ENCODE measurements at regions not wholly inside any gene's neighbourhood (a gene's known extent, or its start where the extent isn't known, plus 50 kb on each side); places are given as distances from the start of the nearest gene placed in this dataset.

DNA sequence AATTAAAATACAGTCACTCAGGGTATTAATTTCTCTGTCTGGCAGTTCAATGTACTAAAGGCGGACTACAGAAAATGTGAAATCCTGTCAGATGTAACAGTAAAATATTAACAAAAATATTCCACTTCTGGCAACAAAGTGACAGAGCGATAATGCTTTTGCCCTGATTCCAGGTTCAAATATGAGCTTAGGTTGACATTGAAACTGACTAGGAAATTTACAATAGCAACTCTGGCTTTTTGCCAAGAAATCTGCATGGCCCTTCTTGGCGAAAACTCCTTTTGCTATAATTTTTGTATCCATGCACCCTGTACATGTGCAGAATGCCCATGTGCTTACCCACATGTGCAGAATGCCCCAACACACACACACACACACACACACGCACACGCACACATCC lies 552.2 kb downstream of the MDFIC start:
- no peak overlapping the region for H3K27ac ChIP-seq (ENCODE audit: low read depth, low read length)
- no peaks in the 10 kb centered on the region for H3K27me3 ChIP-seq (ENCODE audit: control insufficient read depth, insufficient read depth, low read length)
- no peak overlapping the region for H3K4me3 ChIP-seq (ENCODE audit: low read length)
- no peak overlapping the region for H3K9ac ChIP-seq (ENCODE audit: low read length)
- no peaks in the 10 kb centered on the region for H3K4me1 ChIP-seq (ENCODE audit: control insufficient read depth, insufficient read depth, low read length)
- no peaks in the 10 kb centered on the region for H3K36me3 ChIP-seq (ENCODE audit: control insufficient read depth, insufficient read depth, low read length)

DNA sequence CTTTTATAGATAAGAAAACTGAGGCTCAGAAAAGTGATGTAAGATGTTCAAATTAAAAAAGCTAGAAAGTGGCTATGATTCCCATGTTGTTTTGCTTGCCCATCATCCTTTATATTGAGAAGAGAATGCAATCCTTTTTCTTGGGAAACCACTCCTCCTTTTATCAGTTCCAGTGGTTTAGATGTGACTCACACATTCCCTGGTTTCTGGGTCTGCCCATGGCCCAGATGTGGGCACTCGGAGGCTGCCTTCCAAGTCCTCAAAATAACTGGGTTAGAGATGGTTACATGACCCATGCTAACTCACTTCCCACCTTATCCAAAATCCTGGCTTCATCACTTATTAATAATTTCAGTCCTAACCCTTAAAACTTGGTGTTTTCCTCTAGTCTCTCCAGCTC lies 550.0 kb downstream of the MDFIC start:
- Histone ChIP-seq H3K4me3 (ENCODE audit: low read length) (no peak overlapping the region), H3K36me3 (ENCODE audit: control insufficient read depth, insufficient read depth, low read length) (no peaks in the 10 kb centered on the region), H3K27ac (ENCODE audit: low read depth, low read length) (no peak overlapping the region), H3K4me1 (ENCODE audit: control insufficient read depth, insufficient read depth, low read length) (no peaks in the 10 kb centered on the region), H3K27me3 (ENCODE audit: control insufficient read depth, insufficient read depth, low read length) (no peaks in the 10 kb centered on the region), H3K9ac (ENCODE audit: low read length) (no peak overlapping the region)

DNA sequence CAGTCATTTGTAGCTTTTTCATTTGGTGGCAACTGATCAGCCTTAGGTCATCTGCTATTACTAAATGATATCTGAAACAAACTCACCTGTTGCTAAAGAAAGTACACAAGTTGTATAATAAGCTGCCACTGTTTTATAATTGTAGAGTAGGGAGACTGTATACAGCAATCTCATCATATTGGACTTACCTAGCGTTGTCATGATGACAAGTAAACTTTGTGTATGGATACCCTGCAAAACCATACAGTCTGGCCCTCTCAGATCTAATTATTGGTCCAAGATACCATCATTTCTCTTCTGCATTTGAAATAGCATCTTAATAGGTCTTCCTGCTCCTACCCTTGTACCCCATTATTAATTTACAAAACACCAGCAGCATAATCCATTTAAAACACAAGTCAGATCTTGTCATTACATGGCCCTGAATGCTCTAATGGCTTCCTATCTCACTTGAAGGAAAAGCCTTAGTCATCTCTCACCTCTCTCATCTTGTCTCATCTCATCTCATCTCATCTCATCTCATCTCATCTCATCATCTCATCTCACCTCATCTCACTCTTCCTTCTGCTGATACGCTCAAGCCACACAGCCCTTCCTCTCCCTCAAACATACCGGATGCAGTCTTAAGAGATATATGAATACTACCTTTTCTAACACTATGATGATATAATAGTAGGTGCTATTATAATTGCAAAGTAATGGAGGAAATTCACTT lies 540.6 kb downstream of the MDFIC start:
- no peak overlapping the region for H3K27ac ChIP-seq (ENCODE audit: low read depth, low read length)
- no peak overlapping the region for H3K4me3 ChIP-seq (ENCODE audit: low read length)
- H3K36me3 ChIP-seq (ENCODE audit: control insufficient read depth, insufficient read depth, low read length), result no peaks in the 10 kb centered on the region
- no peaks in the 10 kb centered on the region for H3K4me1 ChIP-seq (ENCODE audit: control insufficient read depth, insufficient read depth, low read length)
- H3K27me3 ChIP-seq (ENCODE audit: control insufficient read depth, insufficient read depth, low read length), result no peaks in the 10 kb centered on the region
- no peak overlapping the region for H3K9ac ChIP-seq (ENCODE audit: low read length)

DNA sequence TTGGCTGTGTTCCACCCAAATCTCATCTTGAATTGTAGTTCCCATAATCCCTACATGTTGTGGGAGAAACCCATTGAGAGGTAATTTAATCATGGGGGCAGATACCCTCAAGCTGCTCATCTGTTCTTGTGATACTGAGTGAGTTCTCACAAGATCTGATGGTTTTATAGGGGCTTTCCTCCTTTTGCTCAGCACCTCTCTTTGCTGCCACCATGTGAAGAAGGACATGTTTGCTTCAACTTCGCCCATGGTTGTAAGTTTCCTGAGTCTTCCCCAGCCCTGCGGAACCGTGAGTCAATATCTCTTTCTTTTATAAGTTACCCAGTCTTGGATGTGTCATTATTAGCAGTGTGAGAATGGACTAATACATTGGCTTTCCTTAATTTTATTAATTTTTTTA lies 527.8 kb downstream of the MDFIC start:
- Histone ChIP-seq H3K4me1 (ENCODE audit: control insufficient read depth, insufficient read depth, low read length) (no peaks in the 10 kb centered on the region), H3K9ac (ENCODE audit: low read length) (no peak overlapping the region), H3K36me3 (ENCODE audit: control insufficient read depth, insufficient read depth, low read length) (no peaks in the 10 kb centered on the region)

DNA sequence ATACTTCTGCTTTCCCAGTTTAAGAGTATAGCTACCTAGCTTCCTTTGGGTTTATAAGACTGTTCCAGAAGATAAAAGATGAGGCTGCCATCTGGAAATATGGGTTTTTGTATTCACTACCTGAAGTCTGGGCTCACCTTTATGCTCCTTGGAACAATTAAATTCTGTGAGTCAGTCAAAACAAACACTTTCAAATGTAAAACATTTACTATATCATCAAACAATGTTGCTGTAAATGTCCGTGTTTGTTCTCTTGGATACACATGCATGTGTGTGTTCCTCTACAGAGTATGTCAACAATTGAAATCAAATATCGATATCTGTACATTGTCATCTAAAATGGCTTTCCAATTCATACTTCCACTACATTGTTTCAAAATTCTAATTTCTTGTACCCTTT lies 525.6 kb downstream of the MDFIC start:
- H3K27ac ChIP-seq (ENCODE audit: low read depth, low read length), result no peak overlapping the region
- H3K4me1 ChIP-seq (ENCODE audit: control insufficient read depth, insufficient read depth, low read length), result no peaks in the 10 kb centered on the region
- no peaks in the 10 kb centered on the region for H3K36me3 ChIP-seq (ENCODE audit: control insufficient read depth, insufficient read depth, low read length)
- H3K4me3 ChIP-seq (ENCODE audit: low read length), result no peak overlapping the region
- H3K9ac ChIP-seq (ENCODE audit: low read length), result no peak overlapping the region
- H3K27me3 ChIP-seq (ENCODE audit: control insufficient read depth, insufficient read depth, low read length), result no peaks in the 10 kb centered on the region

More for the DNA sequence above, 527.8 kb downstream of the MDFIC start:
- Histone ChIP-seq H3K27me3 (ENCODE audit: control insufficient read depth, insufficient read depth, low read length) (no peaks in the 10 kb centered on the region), H3K27ac (ENCODE audit: low read depth, low read length) (no peak overlapping the region), H3K4me3 (ENCODE audit: low read length) (no peak overlapping the region)

DNA sequence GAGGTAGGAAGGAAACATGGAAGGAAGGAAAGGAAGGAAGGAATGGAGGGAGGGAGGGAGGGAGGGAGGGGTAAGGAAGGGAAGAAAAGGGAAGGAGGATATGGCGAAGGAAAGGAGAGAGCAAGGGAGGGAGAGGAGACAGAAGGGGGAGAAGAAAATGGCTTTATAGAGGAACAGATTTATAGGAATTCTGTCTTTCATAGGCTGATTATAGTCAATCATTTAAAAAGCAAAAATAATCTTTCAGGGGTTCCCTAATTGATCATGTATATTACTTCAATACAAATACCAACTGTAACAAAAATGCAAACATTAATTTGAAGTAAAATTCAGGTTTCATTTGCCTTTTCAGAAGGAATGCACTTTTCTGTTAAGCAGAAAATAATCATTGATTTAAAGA lies 519.1 kb downstream of the MDFIC start:
- Histone ChIP-seq H3K27ac (ENCODE audit: low read depth, low read length) (no peak overlapping the region), H3K27me3 (ENCODE audit: control insufficient read depth, insufficient read depth, low read length) (no peaks in the 10 kb centered on the region), H3K4me1 (ENCODE audit: control insufficient read depth, insufficient read depth, low read length) (no peaks in the 10 kb centered on the region), H3K9ac (ENCODE audit: low read length) (no peak overlapping the region), H3K4me3 (ENCODE audit: low read length) (no peak overlapping the region), H3K36me3 (ENCODE audit: control insufficient read depth, insufficient read depth, low read length) (no peaks in the 10 kb centered on the region)

DNA sequence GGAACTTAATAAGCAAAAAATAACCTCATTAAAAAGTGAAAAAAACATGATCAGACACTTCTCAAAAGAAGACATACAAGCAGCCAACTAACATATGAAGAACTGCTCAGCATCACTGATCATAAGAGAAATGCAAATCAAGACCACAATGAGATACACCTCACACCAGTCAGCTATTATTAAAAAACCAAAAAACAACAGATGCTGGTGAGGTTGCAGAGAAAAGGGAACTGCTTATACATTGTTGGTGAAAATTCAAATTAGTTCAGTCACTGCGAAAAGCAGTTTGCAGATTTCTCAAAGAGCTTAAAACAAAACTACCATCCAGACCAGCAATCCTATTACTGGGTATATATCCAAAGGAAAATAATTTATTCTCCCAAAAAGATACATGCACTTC lies 513.3 kb downstream of the MDFIC start:
- H3K27me3 ChIP-seq (ENCODE audit: control insufficient read depth, insufficient read depth, low read length), result no peaks in the 10 kb centered on the region
- no peak overlapping the region for H3K4me3 ChIP-seq (ENCODE audit: low read length)
- H3K4me1 ChIP-seq (ENCODE audit: control insufficient read depth, insufficient read depth, low read length), result no peaks in the 10 kb centered on the region
- no peak overlapping the region for H3K27ac ChIP-seq (ENCODE audit: low read depth, low read length)
- H3K9ac ChIP-seq (ENCODE audit: low read length), result no peak overlapping the region
- no peaks in the 10 kb centered on the region for H3K36me3 ChIP-seq (ENCODE audit: control insufficient read depth, insufficient read depth, low read length)

DNA sequence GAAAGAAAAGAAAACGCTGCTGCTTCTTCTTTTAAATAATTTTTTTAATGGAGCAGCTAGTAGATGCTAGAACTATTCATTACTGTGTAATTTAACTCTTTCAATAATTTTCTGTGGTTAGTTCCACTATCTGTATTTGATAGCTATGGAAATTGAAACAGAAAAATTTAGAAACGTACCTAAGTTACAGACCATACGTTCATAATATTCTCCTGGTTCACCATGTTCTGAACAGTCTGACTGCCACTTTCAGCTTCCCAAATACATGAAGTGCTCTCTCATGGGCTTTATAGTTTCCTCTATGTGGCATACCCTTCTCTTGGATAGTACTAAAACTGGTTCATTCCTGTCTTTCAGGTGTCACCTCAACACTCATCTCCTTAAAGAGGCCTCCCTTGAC lies 508.0 kb downstream of the MDFIC start:
- no peak overlapping the region for H3K9ac ChIP-seq (ENCODE audit: low read length)
- H3K27me3 ChIP-seq (ENCODE audit: control insufficient read depth, insufficient read depth, low read length), result no peaks in the 10 kb centered on the region
- H3K4me3 ChIP-seq (ENCODE audit: low read length), result no peak overlapping the region

DNA sequence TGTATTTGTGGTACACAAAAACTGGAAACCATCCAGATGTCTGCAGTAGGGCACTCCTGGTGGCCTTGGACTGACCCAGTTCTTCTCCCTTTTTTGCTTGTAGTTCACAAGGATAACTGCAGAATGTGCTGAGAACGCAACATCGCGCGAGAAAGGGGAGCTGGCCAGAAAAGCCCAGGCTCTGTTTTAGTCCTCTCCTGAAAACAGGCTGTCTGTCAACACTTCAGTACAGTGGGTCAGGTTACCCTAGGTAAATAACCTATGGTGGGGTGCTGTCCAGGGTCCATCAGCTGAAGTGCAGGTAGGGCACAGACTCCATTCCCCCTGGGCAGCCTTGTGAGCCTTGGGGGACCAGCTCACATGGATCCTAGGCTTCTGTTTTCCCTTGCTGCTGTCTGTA lies 495.8 kb downstream of the MDFIC start:
- no peaks in the 10 kb centered on the region for H3K27me3 ChIP-seq (ENCODE audit: control insufficient read depth, insufficient read depth, low read length)
- H3K4me3 ChIP-seq (ENCODE audit: low read length), result no peak overlapping the region
- no peak overlapping the region for H3K9ac ChIP-seq (ENCODE audit: low read length)
- no peaks in the 10 kb centered on the region for H3K4me1 ChIP-seq (ENCODE audit: control insufficient read depth, insufficient read depth, low read length)
- no peaks in the 10 kb centered on the region for H3K36me3 ChIP-seq (ENCODE audit: control insufficient read depth, insufficient read depth, low read length)
- H3K27ac ChIP-seq (ENCODE audit: low read depth, low read length), result no peak overlapping the region

More for the DNA sequence above, 508.0 kb downstream of the MDFIC start:
- H3K4me1 ChIP-seq (ENCODE audit: control insufficient read depth, insufficient read depth, low read length), result no peaks in the 10 kb centered on the region
- no peak overlapping the region for H3K27ac ChIP-seq (ENCODE audit: low read depth, low read length)
- no peaks in the 10 kb centered on the region for H3K36me3 ChIP-seq (ENCODE audit: control insufficient read depth, insufficient read depth, low read length)

DNA sequence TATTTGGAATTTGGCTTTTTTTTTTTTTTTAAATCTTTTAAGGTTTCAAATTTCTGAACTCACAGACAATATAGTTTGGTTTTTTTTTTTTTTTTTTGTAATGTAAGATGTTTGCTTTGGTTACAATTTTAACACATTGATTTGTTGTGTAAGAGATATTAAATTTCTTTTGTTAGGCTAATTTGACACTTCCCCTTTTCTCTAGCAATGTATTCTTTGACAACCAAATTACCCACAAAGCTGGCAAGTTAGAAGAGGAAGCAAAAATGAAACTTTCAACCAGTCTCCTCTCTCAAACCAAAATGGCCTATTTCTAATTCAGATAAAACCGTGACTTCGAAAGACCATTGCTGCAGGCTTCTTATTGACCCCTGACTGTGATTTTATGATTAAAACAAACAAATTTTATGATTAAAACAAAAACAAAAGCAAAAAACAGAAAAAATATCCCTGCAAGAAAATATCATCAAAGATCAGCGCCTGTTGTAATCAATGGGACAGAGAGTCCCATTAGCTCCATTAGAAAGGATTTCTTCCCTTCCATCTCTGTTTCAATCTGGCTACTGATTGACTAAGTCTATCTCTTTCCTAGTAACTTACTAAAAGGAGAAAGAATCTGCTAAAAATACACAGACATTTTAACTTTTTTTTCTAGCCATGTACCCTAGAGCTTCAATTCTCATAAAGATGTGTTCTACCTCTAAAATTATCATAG lies 489.2 kb downstream of the MDFIC start:
- Histone ChIP-seq H3K36me3 (ENCODE audit: control insufficient read depth, insufficient read depth, low read length) (no peaks in the 10 kb centered on the region), H3K27me3 (ENCODE audit: control insufficient read depth, insufficient read depth, low read length) (no peaks in the 10 kb centered on the region), H3K9ac (ENCODE audit: low read length) (no peak overlapping the region), H3K27ac (ENCODE audit: low read depth, low read length) (no peak overlapping the region), H3K4me1 (ENCODE audit: control insufficient read depth, insufficient read depth, low read length) (no peaks in the 10 kb centered on the region), H3K4me3 (ENCODE audit: low read length) (no peak overlapping the region)

DNA sequence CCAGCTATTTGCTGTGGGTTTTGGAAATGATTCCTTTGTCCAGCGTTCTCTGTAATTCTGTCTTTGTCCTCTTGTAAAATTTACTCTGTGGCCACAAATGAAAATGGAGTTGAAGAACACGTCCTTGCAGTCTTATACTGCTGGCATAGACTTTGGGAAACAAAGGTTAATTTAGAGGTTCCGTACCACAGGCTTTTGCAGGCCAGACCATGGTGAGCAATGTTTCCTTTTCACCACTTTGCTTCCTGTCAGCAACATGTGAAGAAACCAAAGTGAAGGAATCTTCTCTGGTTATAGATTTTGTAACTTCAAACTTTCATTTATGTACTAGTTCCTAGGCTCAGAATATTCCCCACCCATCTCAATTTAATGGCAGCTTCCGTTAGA lies 488.5 kb downstream of the MDFIC start:
- H3K36me3 ChIP-seq (ENCODE audit: control insufficient read depth, insufficient read depth, low read length), result no peaks in the 10 kb centered on the region
- H3K27me3 ChIP-seq (ENCODE audit: control insufficient read depth, insufficient read depth, low read length), result no peaks in the 10 kb centered on the region
- no peak overlapping the region for H3K9ac ChIP-seq (ENCODE audit: low read length)
- H3K4me3 ChIP-seq (ENCODE audit: low read length), result no peak overlapping the region
- no peak overlapping the region for H3K27ac ChIP-seq (ENCODE audit: low read depth, low read length)
- H3K4me1 ChIP-seq (ENCODE audit: control insufficient read depth, insufficient read depth, low read length), result no peaks in the 10 kb centered on the region

DNA sequence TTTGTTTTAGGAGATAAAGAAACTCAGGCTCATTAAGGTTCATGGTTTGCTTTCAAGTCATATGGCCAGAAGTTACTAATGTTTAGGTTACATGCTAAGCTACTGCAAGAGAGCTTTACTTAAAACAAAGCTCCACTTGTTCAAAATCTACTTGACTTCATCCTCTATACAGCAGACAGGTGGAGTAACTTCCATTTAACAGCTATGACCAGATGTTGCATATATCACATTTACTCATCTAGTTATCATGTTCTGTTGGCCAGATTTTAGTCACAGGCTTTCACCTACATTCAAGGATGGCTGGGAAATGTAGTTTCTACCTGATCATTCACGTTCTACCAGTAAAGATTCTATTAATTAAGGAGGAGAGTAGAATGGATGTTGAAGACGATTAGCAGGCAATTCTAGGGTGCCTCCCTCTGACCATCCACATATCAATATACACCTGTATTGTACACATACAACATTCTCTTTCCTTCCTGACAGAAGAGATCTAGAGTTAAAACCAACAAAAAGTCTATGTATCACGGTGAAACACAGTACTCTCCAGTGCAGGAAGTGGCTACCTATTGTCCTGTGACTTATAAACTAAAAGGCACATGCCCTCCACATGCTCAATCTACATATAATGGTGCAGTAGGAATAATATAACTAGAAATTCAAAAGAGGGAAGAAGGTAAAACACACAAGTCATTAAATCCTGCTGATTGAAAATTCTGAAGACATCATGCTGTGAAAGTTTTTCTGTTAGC lies 488.0 kb downstream of the MDFIC start:
- Histone ChIP-seq H3K9ac (ENCODE audit: low read length) (no peak overlapping the region), H3K4me1 (ENCODE audit: control insufficient read depth, insufficient read depth, low read length) (no peaks in the 10 kb centered on the region), H3K36me3 (ENCODE audit: control insufficient read depth, insufficient read depth, low read length) (no peaks in the 10 kb centered on the region), H3K27ac (ENCODE audit: low read depth, low read length) (no peak overlapping the region), H3K27me3 (ENCODE audit: control insufficient read depth, insufficient read depth, low read length) (no peaks in the 10 kb centered on the region), H3K4me3 (ENCODE audit: low read length) (no peak overlapping the region)
